ENCODE measurements at regions not wholly inside any gene's neighbourhood (a gene's known extent, or its start where the extent isn't known, plus 50 kb on each side); places are given as distances from the start of the nearest gene placed in this dataset.
"Not testable (repeated sequence)": the region's sequence is repeated elsewhere in the genome, so short reads cannot be mapped to it uniquely, and the experiment has no call there.

DNA sequence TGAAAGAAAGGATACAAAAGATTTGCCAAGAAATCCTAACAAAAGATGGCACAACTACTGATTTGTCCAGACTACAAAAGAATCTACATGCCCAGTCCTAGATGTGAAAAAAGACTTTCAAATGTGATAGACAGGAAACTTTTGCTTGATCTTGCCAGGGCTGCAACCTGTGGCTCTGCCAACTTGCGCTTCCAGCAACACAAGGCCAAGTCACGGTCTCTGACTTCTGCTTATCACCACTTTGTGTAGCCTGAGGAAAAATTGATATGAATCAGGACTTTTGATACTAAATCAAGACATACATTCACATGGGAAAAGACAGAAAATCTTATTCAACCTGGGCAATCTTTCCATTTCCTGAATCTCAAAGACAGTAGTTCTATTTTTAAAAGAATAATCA lies 366.0 kb downstream of the RAB38 start:
- Mint-ChIP-seq H3K36me3 (no peaks in the 10 kb centered on the region), H3K27me3 (no peaks in the 10 kb centered on the region), H3K27ac (no peak overlapping the region), H3K4me1 (no peaks in the 10 kb centered on the region), H3K9me3 (no peaks in the 10 kb centered on the region), H3K4me3 (no peak overlapping the region)
- intact Hi-C loops (cut with micrococcal nuclease), result no loop called here
- no peak overlapping the region for H3K27ac ChIP-seq (ENCODE audit: low read depth, low read length)
- ChIA-PET CTCF (no interaction called here), POLR2A (no interaction called here)
- DNase-seq, result no peak
- no peak for ATAC-seq
- no peak overlapping the region for H3K4me3 ChIP-seq (ENCODE audit: low read length)
- no peaks in the 10 kb centered on the region for H3K36me3 ChIP-seq (ENCODE audit: control insufficient read depth in 2 of 3, insufficient read depth in 3 of 3, low read length in 3 of 3)
- H3K9me3 ChIP-seq (ENCODE audit: control insufficient read depth in 2 of 3, low read length in 3 of 3), result no peaks in the 10 kb centered on the region
- no peaks in the 10 kb centered on the region for H3K27me3 ChIP-seq (ENCODE audit: control insufficient read depth in 2 of 2, insufficient read depth in 2 of 2, low read length in 2 of 2)
- no peaks in the 10 kb centered on the region for H3K4me1 ChIP-seq (ENCODE audit: control insufficient read depth in 2 of 2, insufficient read depth in 2 of 2, low read length in 2 of 2)

GRCh38 chr11:87804176-87804575 lies 371.1 kb downstream of the RAB38 start:
- H3K36me3 Mint-ChIP-seq, result no peaks in the 10 kb centered on the region
- ChIA-PET CTCF (no interaction called here), POLR2A (no interaction called here)
- H3K27me3 Mint-ChIP-seq, result no peaks in the 10 kb centered on the region
- peaks cover 0 to 5% (median 0%) of the 10 kb centered on the region in 11 donors for H3K9me3 Mint-ChIP-seq
- no peaks in the 10 kb centered on the region for H3K4me1 Mint-ChIP-seq
- H3K36me3 ChIP-seq (ENCODE audit: control insufficient read depth in 2 of 3, insufficient read depth in 3 of 3, low read length in 3 of 3), result no peaks in the 10 kb centered on the region
- no peak overlapping the region for H3K27ac ChIP-seq (ENCODE audit: low read depth, low read length)
- DNase-seq, result no peak
- H3K4me3 ChIP-seq (ENCODE audit: low read length), result no peak overlapping the region
- no peaks in the 10 kb centered on the region for H3K4me1 ChIP-seq (ENCODE audit: control insufficient read depth in 2 of 2, insufficient read depth in 2 of 2, low read length in 2 of 2)
- no peaks in the 10 kb centered on the region for H3K9me3 ChIP-seq (ENCODE audit: control insufficient read depth in 2 of 3, low read length in 3 of 3)
- no peak overlapping the region for H3K4me3 Mint-ChIP-seq
- ATAC-seq, result no peak
- intact Hi-C loops (cut with micrococcal nuclease), result no loop called here
- H3K27ac Mint-ChIP-seq, result no peak overlapping the region
- no peaks in the 10 kb centered on the region for H3K27me3 ChIP-seq (ENCODE audit: control insufficient read depth in 2 of 2, insufficient read depth in 2 of 2, low read length in 2 of 2)

DNA sequence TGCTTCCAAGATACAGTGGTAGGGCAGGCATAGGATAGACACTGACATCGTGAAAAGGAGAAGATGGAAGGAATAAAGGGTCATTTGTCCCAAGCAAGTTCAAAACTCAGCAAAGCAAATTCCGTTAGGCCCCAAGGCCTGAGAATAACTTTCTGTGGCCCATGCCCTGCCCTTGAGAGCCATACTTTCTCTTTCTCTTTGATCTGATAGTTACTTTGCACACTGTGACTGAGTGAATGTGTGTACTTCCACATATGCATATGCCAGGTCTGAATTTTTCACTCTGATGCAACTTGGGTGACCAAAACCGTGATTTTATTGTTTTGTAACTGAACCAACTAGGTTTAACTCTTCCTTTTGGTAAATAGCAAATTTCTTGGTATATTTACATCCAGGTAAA lies 371.5 kb downstream of the RAB38 start:
- H3K36me3 ChIP-seq (ENCODE audit: control insufficient read depth in 2 of 3, insufficient read depth in 3 of 3, low read length in 3 of 3), result no peaks in the 10 kb centered on the region
- H3K4me1 ChIP-seq (ENCODE audit: control insufficient read depth in 2 of 2, insufficient read depth in 2 of 2, low read length in 2 of 2), result no peaks in the 10 kb centered on the region
- ATAC-seq (no peak), DNase-seq (no peak)
- Mint-ChIP-seq H3K4me1 (no peaks in the 10 kb centered on the region), H3K9me3 (peaks cover 0 to 5% (median 0%) of the 10 kb centered on the region in 11 donors), H3K4me3 (no peak overlapping the region), H3K36me3 (no peaks in the 10 kb centered on the region), H3K27ac (no peak overlapping the region), H3K27me3 (no peaks in the 10 kb centered on the region)
- H3K4me3 ChIP-seq (ENCODE audit: low read length), result no peak overlapping the region
- POLR2A ChIA-PET, result no interaction called here
- CTCF ChIA-PET, result no interaction called here
- H3K27me3 ChIP-seq (ENCODE audit: control insufficient read depth in 2 of 2, insufficient read depth in 2 of 2, low read length in 2 of 2), result no peaks in the 10 kb centered on the region
- intact Hi-C loops (cut with micrococcal nuclease), result no loop called here
- H3K27ac ChIP-seq (ENCODE audit: low read depth, low read length), result no peak overlapping the region
- no peaks in the 10 kb centered on the region for H3K9me3 ChIP-seq (ENCODE audit: control insufficient read depth in 2 of 3, low read length in 3 of 3)

GRCh38 chr11:87784862-87785261 lies 390.4 kb downstream of the RAB38 start:
- H3K27me3 ChIP-seq (ENCODE audit: control insufficient read depth in 2 of 2, insufficient read depth in 2 of 2, low read length in 2 of 2); H3K4me1 ChIP-seq (ENCODE audit: control insufficient read depth in 2 of 2, insufficient read depth in 2 of 2, low read length in 2 of 2); H3K9me3 ChIP-seq (ENCODE audit: control insufficient read depth in 2 of 3, low read length in 3 of 3); H3K36me3 Mint-ChIP-seq; H3K27ac ChIP-seq (ENCODE audit: low read depth, low read length); DNase-seq; ATAC-seq; CTCF ChIA-PET; H3K27me3 Mint-ChIP-seq; intact Hi-C loops (cut with micrococcal nuclease); H3K4me1 Mint-ChIP-seq; H3K27ac Mint-ChIP-seq; H3K4me3 Mint-ChIP-seq; H3K36me3 ChIP-seq (ENCODE audit: control insufficient read depth in 2 of 3, insufficient read depth in 3 of 3, low read length in 3 of 3); H3K4me3 ChIP-seq (ENCODE audit: low read length); POLR2A ChIA-PET: not testable (repeated sequence)
- H3K9me3 Mint-ChIP-seq, result peaks cover 0 to 16% (median 5%) of the 10 kb centered on the region in 11 donors

- no peak overlapping the region for H3K4me3 ChIP-seq (ENCODE audit: low read length)
- H3K27ac ChIP-seq (ENCODE audit: low read depth, low read length), result no peak overlapping the region
- H3K27me3 Mint-ChIP-seq, result peaks cover 0 to 5% (median 0%) of the 10 kb centered on the region in 5 donors
- intact Hi-C loops (cut with micrococcal nuclease), result no loop called here
- no peaks in the 10 kb centered on the region for H3K9me3 ChIP-seq (ENCODE audit: control insufficient read depth in 2 of 3, low read length in 3 of 3)
- DNase-seq (no peak), ATAC-seq (no peak)
- no peak overlapping the region for H3K4me3 Mint-ChIP-seq
- POLR2A ChIA-PET, result no interaction called here
- CTCF ChIA-PET, result no interaction called here
- no peaks in the 10 kb centered on the region for H3K27me3 ChIP-seq (ENCODE audit: control insufficient read depth in 2 of 2, insufficient read depth in 2 of 2, low read length in 2 of 2)
- no peaks in the 10 kb centered on the region for H3K36me3 ChIP-seq (ENCODE audit: control insufficient read depth in 2 of 3, insufficient read depth in 3 of 3, low read length in 3 of 3)
- no peaks in the 10 kb centered on the region for H3K36me3 Mint-ChIP-seq
- H3K4me1 Mint-ChIP-seq, result no peaks in the 10 kb centered on the region
- H3K27ac Mint-ChIP-seq, result no peak overlapping the region
- peaks cover 0 to 16% (median 5%) of the 10 kb centered on the region in 11 donors for H3K9me3 Mint-ChIP-seq
- H3K4me1 ChIP-seq (ENCODE audit: control insufficient read depth in 2 of 2, insufficient read depth in 2 of 2, low read length in 2 of 2), result no peaks in the 10 kb centered on the region
These were observed 395.2 kb downstream of the RAB38 start for GRCh38 chr11:87780068-87780413.

DNA sequence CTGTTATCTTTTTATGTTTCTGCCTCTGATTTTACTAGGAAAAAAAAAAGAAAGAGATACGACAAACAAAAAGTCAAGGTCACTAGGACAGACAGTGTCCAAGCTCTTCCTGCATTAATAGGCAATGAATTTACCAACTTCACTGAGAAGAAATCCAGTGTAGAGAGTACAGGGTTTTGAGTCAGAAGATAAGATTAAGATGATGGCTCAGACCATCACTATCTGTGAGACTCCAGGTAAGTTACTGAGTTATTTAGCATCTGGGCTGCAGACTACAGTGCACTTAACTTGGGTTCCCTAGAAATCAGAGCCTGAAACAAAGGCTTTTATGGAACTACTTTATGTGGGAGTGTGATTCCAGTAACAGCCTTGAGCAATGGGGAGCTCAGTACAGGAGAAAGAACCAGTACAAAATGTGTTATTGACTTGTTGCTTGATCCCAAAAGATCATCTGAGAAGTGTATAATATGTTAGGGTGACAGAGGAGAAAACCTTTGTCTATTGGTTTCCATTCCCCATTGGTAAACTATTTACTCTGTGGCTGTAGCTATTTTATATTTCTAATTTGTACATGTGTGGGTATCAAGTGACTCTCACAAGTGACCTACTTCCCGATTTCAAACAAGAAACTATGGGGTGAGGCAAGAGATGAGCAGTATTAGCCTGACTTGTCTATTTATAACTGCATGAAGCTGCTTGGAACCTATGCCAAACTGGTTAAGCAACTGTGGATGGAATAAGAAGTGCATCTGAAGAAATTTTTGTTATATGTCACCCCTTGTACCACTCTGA lies 395.8 kb downstream of the RAB38 start:
- ChIA-PET CTCF (no interaction called here), POLR2A (no interaction called here)
- no peaks in the 10 kb centered on the region for H3K36me3 Mint-ChIP-seq
- Histone ChIP-seq H3K27ac (ENCODE audit: low read depth, low read length) (no peak overlapping the region), H3K4me1 (ENCODE audit: control insufficient read depth in 2 of 2, insufficient read depth in 2 of 2, low read length in 2 of 2) (no peaks in the 10 kb centered on the region), H3K4me3 (ENCODE audit: low read length) (no peak overlapping the region), H3K9me3 (ENCODE audit: control insufficient read depth in 2 of 3, low read length in 3 of 3) (no peaks in the 10 kb centered on the region), H3K36me3 (ENCODE audit: control insufficient read depth in 2 of 3, insufficient read depth in 3 of 3, low read length in 3 of 3) (no peaks in the 10 kb centered on the region), H3K27me3 (ENCODE audit: control insufficient read depth in 2 of 2, insufficient read depth in 2 of 2, low read length in 2 of 2) (no peaks in the 10 kb centered on the region)
- intact Hi-C loops (cut with micrococcal nuclease), result no loop called here
- no peaks in the 10 kb centered on the region for H3K4me1 Mint-ChIP-seq
- ATAC-seq (no peak), DNase-seq (no peak)
- H3K9me3 Mint-ChIP-seq, result peaks cover 0 to 16% (median 4%) of the 10 kb centered on the region in 11 donors
- peaks cover 0 to 5% (median 0%) of the 10 kb centered on the region in 5 donors for H3K27me3 Mint-ChIP-seq
- no peak overlapping the region for H3K4me3 Mint-ChIP-seq
- H3K27ac Mint-ChIP-seq, result no peak overlapping the region

GRCh38 chr11:87778357-87778756 lies 396.9 kb downstream of the RAB38 start:
- Histone ChIP-seq H3K9me3 (ENCODE audit: control insufficient read depth in 2 of 3, low read length in 3 of 3) (no peaks in the 10 kb centered on the region), H3K27ac (ENCODE audit: low read depth, low read length) (no peak overlapping the region), H3K4me1 (ENCODE audit: control insufficient read depth in 2 of 2, insufficient read depth in 2 of 2, low read length in 2 of 2) (no peaks in the 10 kb centered on the region), H3K4me3 (ENCODE audit: low read length) (no peak overlapping the region), H3K36me3 (ENCODE audit: control insufficient read depth in 2 of 3, insufficient read depth in 3 of 3, low read length in 3 of 3) (no peaks in the 10 kb centered on the region), H3K27me3 (ENCODE audit: control insufficient read depth in 2 of 2, insufficient read depth in 2 of 2, low read length in 2 of 2) (no peaks in the 10 kb centered on the region)
- no peak overlapping the region for H3K4me3 Mint-ChIP-seq
- peaks cover 0 to 16% (median 2%) of the 10 kb centered on the region in 11 donors for H3K9me3 Mint-ChIP-seq
- ChIA-PET CTCF (no interaction called here), POLR2A (no interaction called here)
- no peaks in the 10 kb centered on the region for H3K4me1 Mint-ChIP-seq
- ATAC-seq (no peak), DNase-seq (no peak)
- intact Hi-C loops (cut with micrococcal nuclease), result no loop called here
- H3K27ac Mint-ChIP-seq, result no peak overlapping the region
- H3K27me3 Mint-ChIP-seq, result peaks cover 0 to 5% (median 0%) of the 10 kb centered on the region in 5 donors
- no peaks in the 10 kb centered on the region for H3K36me3 Mint-ChIP-seq
